ENCODE measurements at regions not wholly inside any gene's neighbourhood (a gene's known extent, or its start where the extent isn't known, plus 50 kb on each side); places are given as distances from the start of the nearest gene placed in this dataset.

DNA sequence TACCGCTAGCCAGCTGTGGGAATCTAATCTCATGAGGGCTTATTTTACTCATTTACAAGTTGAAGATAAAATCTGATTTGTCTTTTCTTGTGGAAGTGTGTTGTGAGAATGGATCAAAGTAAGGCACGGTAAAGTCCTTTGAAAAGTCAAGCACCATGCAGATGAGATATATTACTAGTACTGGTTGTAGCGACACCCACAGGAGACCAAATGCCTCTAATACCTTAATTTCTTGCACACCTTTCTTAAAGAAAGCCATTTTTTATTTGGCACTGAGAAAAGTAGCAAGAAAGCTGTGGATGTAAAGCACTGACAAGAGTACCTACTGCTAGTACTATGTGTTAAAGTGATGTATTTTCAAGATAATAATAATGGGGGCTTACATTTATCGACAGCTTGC lies 191.0 kb upstream of the MMS22L start (continued):
- TF ChIP-seq CHD7 (IDR thresholded peaks at IDR 0.05; ENCODE audit: insufficient replicate concordance, low read length), result no peak
- TF ChIP-seq, protein P1, sequence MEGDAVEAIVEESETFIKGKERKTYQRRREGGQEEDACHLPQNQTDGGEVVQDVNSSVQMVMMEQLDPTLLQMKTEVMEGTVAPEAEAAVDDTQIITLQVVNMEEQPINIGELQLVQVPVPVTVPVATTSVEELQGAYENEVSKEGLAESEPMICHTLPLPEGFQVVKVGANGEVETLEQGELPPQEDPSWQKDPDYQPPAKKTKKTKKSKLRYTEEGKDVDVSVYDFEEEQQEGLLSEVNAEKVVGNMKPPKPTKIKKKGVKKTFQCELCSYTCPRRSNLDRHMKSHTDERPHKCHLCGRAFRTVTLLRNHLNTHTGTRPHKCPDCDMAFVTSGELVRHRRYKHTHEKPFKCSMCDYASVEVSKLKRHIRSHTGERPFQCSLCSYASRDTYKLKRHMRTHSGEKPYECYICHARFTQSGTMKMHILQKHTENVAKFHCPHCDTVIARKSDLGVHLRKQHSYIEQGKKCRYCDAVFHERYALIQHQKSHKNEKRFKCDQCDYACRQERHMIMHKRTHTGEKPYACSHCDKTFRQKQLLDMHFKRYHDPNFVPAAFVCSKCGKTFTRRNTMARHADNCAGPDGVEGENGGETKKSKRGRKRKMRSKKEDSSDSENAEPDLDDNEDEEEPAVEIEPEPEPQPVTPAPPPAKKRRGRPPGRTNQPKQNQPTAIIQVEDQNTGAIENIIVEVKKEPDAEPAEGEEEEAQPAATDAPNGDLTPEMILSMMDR (IDR thresholded peaks at IDR 0.05; ENCODE audit: control extremely low read depth in 1 of 3, insufficient read depth in 1 of 3, low read depth in 1 of 3, low read length in 3 of 3), result no peak
- TF ChIP-seq SRF (IDR thresholded peaks at IDR 0.05; ENCODE audit: low read depth, low read length), result no peak
- TF ChIP-seq RAD21 (IDR thresholded peaks at IDR 0.05 in 1 of 2, conservative IDR thresholded peaks at IDR 0.05 in 1 of 2; ENCODE audit: low read depth in 2 of 2, low read length in 2 of 2), result no peak; a peak in 1 of 4 replicates
- no peak for TF ChIP-seq JUN (IDR thresholded peaks at IDR 0.05; ENCODE audit: low read depth, low read length)
- TF ChIP-seq KDM1A (IDR thresholded peaks at IDR 0.05; ENCODE audit: borderline replicate concordance, low read length), result no peak
- no peak for TF ChIP-seq HDAC2 (IDR thresholded peaks at IDR 0.05; ENCODE audit: borderline replicate concordance in 1 of 2, low read depth in 2 of 2, low read length in 2 of 2)
